ENCODE measurements at regions not wholly inside any gene's neighbourhood (a gene's known extent, or its start where the extent isn't known, plus 50 kb on each side); places are given as distances from the start of the nearest gene placed in this dataset.

DNA sequence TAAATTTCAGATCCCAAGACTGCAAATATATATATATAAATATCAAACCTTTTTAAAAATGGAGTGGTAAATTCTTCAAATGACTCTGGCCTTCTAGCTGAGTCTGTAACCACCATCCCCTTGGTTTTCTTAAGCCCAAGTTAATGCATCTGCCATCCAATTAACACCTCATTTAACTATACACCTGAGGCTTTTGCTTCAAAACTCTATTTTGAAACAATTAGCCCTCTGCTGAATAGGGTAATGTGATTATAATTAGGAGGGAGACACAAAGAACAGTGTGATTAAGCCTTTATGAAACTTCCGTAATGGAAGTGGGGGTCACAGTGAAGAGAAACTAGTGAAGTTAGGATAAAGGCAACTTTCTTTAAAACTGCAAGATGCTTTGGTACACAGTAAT, 83.6 kb downstream of the GPR37 start:
- no peak overlapping the region for H3K4me3 Mint-ChIP-seq (ENCODE audit: unreplicated experiment)
- H3K4me3 ChIP-seq (ENCODE audit: low read depth, low read length): no peak overlapping the region
- H3K27ac Mint-ChIP-seq (ENCODE audit: unreplicated experiment): no peak overlapping the region
- H3K27me3 ChIP-seq (replicated peaks; ENCODE audit: control insufficient read depth, insufficient read depth, low read length): no peaks in the 10 kb centered on the region
- H3K36me3 Mint-ChIP-seq (ENCODE audit: insufficient read depth, unreplicated experiment): no peaks in the 10 kb centered on the region
- ChIA-PET POLR2A (no interaction called here), CTCF (no interaction called here)
- H3K27me3 Mint-ChIP-seq (ENCODE audit: insufficient read depth, unreplicated experiment): peaks cover 4% of the 10 kb centered on the region
- no TSS peak for BruUV-seq (replicated peaks)
- intact Hi-C loops (cut with micrococcal nuclease; ENCODE audit: unreplicated experiment): no loop called here
- H3K36me3 ChIP-seq (ENCODE audit: control insufficient read depth, insufficient read depth, low read length): no peaks in the 10 kb centered on the region
- DNase-seq: no peak
- TF ChIP-seq CTCF (IDR thresholded peaks at IDR 0.05; ENCODE audit: insufficient read depth in 1 of 2, low read depth in 1 of 2, low read length in 1 of 2, severe bottlenecking in 1 of 2, unreplicated experiment in 1 of 2): no peak
- H3K9me3 Mint-ChIP-seq (ENCODE audit: unreplicated experiment): no peaks in the 10 kb centered on the region
- no peaks in the 10 kb centered on the region for H3K4me1 Mint-ChIP-seq (ENCODE audit: low read depth, unreplicated experiment)
- no peaks in the 10 kb centered on the region for H3K4me1 ChIP-seq
- no peaks in the 10 kb centered on the region for H3K9me3 ChIP-seq

- Histone ChIP-seq H3K4me1 (no peaks in the 10 kb centered on the region), H3K36me3 (ENCODE audit: control insufficient read depth, insufficient read depth, low read length) (no peaks in the 10 kb centered on the region), H3K27me3 (replicated peaks; ENCODE audit: control insufficient read depth, insufficient read depth, low read length) (no peaks in the 10 kb centered on the region), H3K4me3 (ENCODE audit: low read depth, low read length) (no peak overlapping the region), H3K9me3 (no peaks in the 10 kb centered on the region)
- Mint-ChIP-seq H3K27ac (ENCODE audit: unreplicated experiment) (no peak overlapping the region), H3K36me3 (ENCODE audit: insufficient read depth, unreplicated experiment) (no peaks in the 10 kb centered on the region), H3K4me3 (ENCODE audit: unreplicated experiment) (no peak overlapping the region), H3K4me1 (ENCODE audit: low read depth, unreplicated experiment) (no peaks in the 10 kb centered on the region), H3K27me3 (ENCODE audit: insufficient read depth, unreplicated experiment) (peaks cover 4% of the 10 kb centered on the region), H3K9me3 (ENCODE audit: unreplicated experiment) (no peaks in the 10 kb centered on the region)
- intact Hi-C loops (cut with micrococcal nuclease; ENCODE audit: unreplicated experiment): no loop called here
- DNase-seq: no peak
- no peak for TF ChIP-seq CTCF (IDR thresholded peaks at IDR 0.05; ENCODE audit: insufficient read depth in 1 of 2, low read depth in 1 of 2, low read length in 1 of 2, severe bottlenecking in 1 of 2, unreplicated experiment in 1 of 2)
- CTCF ChIA-PET: no interaction called here
- POLR2A ChIA-PET: no interaction called here
- BruUV-seq (replicated peaks): no TSS peak
Measured at GRCh38 chr7:124680304-124680703, 85.3 kb downstream of the GPR37 start.

GRCh38 chr7:124679586-124680225, 85.9 kb downstream of the GPR37 start:
- Histone ChIP-seq H3K27me3 (replicated peaks; ENCODE audit: control insufficient read depth, insufficient read depth, low read length) (no peaks in the 10 kb centered on the region), H3K9me3 (no peaks in the 10 kb centered on the region), H3K4me1 (no peaks in the 10 kb centered on the region), H3K36me3 (ENCODE audit: control insufficient read depth, insufficient read depth, low read length) (no peaks in the 10 kb centered on the region), H3K4me3 (ENCODE audit: low read depth, low read length) (no peak overlapping the region)
- POLR2A ChIA-PET: no interaction called here
- Mint-ChIP-seq H3K27me3 (ENCODE audit: insufficient read depth, unreplicated experiment) (peaks cover 4% of the 10 kb centered on the region), H3K4me1 (ENCODE audit: low read depth, unreplicated experiment) (no peaks in the 10 kb centered on the region), H3K27ac (ENCODE audit: unreplicated experiment) (no peak overlapping the region), H3K9me3 (ENCODE audit: unreplicated experiment) (no peaks in the 10 kb centered on the region), H3K4me3 (ENCODE audit: unreplicated experiment) (no peak overlapping the region), H3K36me3 (ENCODE audit: insufficient read depth, unreplicated experiment) (no peaks in the 10 kb centered on the region)
- intact Hi-C loops (cut with micrococcal nuclease; ENCODE audit: unreplicated experiment): no loop called here
- CTCF ChIA-PET: no interaction called here
- BruUV-seq (replicated peaks): no TSS peak
- TF ChIP-seq CTCF (IDR thresholded peaks at IDR 0.05; ENCODE audit: insufficient read depth in 1 of 2, low read depth in 1 of 2, low read length in 1 of 2, severe bottlenecking in 1 of 2, unreplicated experiment in 1 of 2): no peak
- no peak for DNase-seq

All from Caco-2 (cell line).